ENCODE measurements at regions not wholly inside any gene's neighbourhood (a gene's known extent, or its start where the extent isn't known, plus 50 kb on each side); places are given as distances from the start of the nearest gene placed in this dataset.
"Not testable (repeated sequence)": the region's sequence is repeated elsewhere in the genome, so short reads cannot be mapped to it uniquely, and the experiment has no call there.

- intact Hi-C loops (cut with DNase I; ENCODE audit: low total_unique reads): no loop called here
- Histone ChIP-seq H3K4me1 (no peaks in the 10 kb centered on the region), H3K27ac (no peak overlapping the region), H3K4me3 (no peak overlapping the region), H3K9me3 (no peaks in the 10 kb centered on the region), H3K27me3 (no peaks in the 10 kb centered on the region), H3K36me3 (no peaks in the 10 kb centered on the region)
- DNase-seq (ENCODE audit: low spot score in 2 of 2): no peak
- TF ChIP-seq POLR2A (IDR thresholded peaks at IDR 0.05) (no peak), POLR2AphosphoS5 (IDR thresholded peaks at IDR 0.05) (no peak), CTCF (IDR thresholded peaks at IDR 0.05) (no peak)
Observed at GRCh38 chr16:65739518-65739917, 617.7 kb upstream of the CDH11 start.

GRCh38 chr16:65737831-65738230 lies 616.0 kb upstream of the CDH11 start:
- Histone ChIP-seq H3K4me1 (no peaks in the 10 kb centered on the region), H3K4me3 (no peak overlapping the region), H3K36me3 (no peaks in the 10 kb centered on the region), H3K27ac (no peak overlapping the region), H3K9me3 (no peaks in the 10 kb centered on the region), H3K27me3 (no peaks in the 10 kb centered on the region)
- TF ChIP-seq POLR2A (IDR thresholded peaks at IDR 0.05): no peak
- TF ChIP-seq CTCF (IDR thresholded peaks at IDR 0.05): no peak
- no peak for TF ChIP-seq POLR2AphosphoS5 (IDR thresholded peaks at IDR 0.05)
- intact Hi-C loops (cut with DNase I; ENCODE audit: low total_unique reads): no loop called here
- DNase-seq (ENCODE audit: low spot score in 2 of 2): no peak

DNA sequence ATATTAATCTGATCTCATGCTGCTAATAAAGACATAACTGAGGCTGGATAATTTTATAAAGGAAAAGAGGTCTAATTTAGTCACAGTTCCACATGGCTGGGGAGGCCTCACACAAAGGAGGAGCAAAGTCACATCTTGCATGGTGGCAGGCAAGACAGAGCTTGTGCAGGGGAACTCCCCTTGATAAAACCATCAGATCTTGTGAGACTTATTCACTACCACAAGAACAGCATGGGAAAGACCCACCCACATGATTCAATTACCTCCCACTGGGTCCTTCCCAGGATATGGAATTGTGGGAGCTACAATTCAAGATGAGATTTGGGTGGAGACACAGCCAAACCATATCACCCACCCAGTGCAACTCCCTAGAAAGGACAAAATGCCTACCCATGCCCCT lies 613.8 kb upstream of the CDH11 start:
- DNase-seq (ENCODE audit: low spot score in 2 of 2); H3K27me3 ChIP-seq; H3K4me1 ChIP-seq; H3K36me3 ChIP-seq; intact Hi-C loops (cut with DNase I; ENCODE audit: low total_unique reads); H3K27ac ChIP-seq; H3K4me3 ChIP-seq; H3K9me3 ChIP-seq: not testable (repeated sequence)

DNA sequence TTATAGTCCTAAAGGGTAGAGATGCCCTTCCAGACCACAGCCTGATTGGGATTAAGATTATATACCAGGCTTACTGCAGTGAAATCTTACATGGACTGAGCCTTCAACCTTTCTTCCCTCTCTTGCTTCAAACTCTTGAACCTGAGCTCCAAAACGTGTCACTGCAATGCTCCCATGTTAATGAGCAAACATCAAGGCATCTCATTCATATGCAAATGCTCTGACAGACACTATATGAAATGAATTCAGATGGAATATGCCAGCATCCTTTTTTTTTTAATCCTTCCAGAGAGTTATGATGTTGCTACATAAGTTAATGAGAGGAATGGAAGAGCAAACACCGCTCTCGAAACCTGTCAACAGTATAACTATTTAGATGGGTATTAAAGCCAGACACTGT lies 611.9 kb upstream of the CDH11 start:
- DNase-seq (ENCODE audit: low spot score in 2 of 2): no peak
- TF ChIP-seq POLR2A (IDR thresholded peaks at IDR 0.05) (no peak), CTCF (IDR thresholded peaks at IDR 0.05) (no peak), POLR2AphosphoS5 (IDR thresholded peaks at IDR 0.05) (no peak)
- Histone ChIP-seq H3K4me1 (no peaks in the 10 kb centered on the region), H3K4me3 (no peak overlapping the region), H3K9me3 (peaks cover 0 to 4% of the 10 kb centered on the region in 2 donors), H3K27ac (no peak overlapping the region), H3K27me3 (no peaks in the 10 kb centered on the region), H3K36me3 (no peaks in the 10 kb centered on the region)
- intact Hi-C loops (cut with DNase I; ENCODE audit: low total_unique reads): no loop called here

DNA sequence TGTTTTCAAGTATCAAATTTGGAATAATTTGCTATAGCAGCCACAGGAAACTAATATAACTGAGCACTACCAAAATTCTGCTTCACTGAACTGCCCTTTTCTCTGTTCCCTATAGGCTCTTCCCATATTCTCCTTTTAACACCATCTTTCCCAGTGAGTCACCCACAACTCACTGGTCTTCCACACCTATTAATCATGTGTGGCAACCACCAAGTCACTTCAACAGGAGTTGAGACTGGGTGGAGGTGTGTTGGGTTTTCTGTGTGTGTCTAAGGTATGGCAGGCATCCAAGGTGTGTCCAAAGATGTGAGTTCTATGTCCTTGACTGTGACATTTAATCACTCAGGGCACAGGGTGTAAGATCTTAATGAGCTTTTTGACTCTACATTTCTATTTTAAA lies 610.0 kb upstream of the CDH11 start:
- intact Hi-C loops (cut with DNase I; ENCODE audit: low total_unique reads): no loop called here
- H3K4me3 ChIP-seq: no peak overlapping the region
- no peak for DNase-seq (ENCODE audit: low spot score in 2 of 2)
- no peak for TF ChIP-seq POLR2AphosphoS5 (IDR thresholded peaks at IDR 0.05)
- TF ChIP-seq POLR2A (IDR thresholded peaks at IDR 0.05): no peak
- TF ChIP-seq CTCF (IDR thresholded peaks at IDR 0.05): no peak
- no peaks in the 10 kb centered on the region for H3K4me1 ChIP-seq
- no peak overlapping the region for H3K27ac ChIP-seq
- no peaks in the 10 kb centered on the region for H3K27me3 ChIP-seq
- no peaks in the 10 kb centered on the region for H3K36me3 ChIP-seq
- peaks cover 0 to 4% of the 10 kb centered on the region in 2 donors for H3K9me3 ChIP-seq

DNA sequence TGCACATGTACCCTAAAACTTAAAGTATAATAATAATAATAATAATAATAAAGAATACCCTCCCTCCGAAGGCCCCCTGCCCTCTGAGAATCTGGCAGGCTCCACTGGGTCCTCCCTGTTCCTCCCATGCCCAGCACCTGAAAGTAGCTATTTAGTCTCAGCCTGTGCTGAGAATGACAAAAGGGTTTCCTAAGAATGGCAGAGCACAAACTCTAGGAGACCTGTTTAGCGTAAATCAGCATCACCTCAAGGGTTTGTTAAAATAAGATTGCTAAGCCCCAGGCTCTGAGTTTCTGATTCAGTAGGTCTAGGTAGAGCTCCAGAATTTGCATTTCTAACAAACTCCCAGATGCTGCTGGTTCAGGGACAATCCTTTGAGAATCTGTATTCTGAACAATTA lies 606.8 kb upstream of the CDH11 start:
- Histone ChIP-seq H3K27me3 (no peaks in the 10 kb centered on the region), H3K4me3 (no peak overlapping the region), H3K4me1 (no peaks in the 10 kb centered on the region), H3K9me3 (peaks cover 0 to 4% of the 10 kb centered on the region in 2 donors), H3K36me3 (no peaks in the 10 kb centered on the region), H3K27ac (no peak overlapping the region)
- no peak for DNase-seq (ENCODE audit: low spot score in 2 of 2)
- no peak for TF ChIP-seq POLR2A (IDR thresholded peaks at IDR 0.05)
- TF ChIP-seq CTCF (IDR thresholded peaks at IDR 0.05): no peak
- no peak for TF ChIP-seq POLR2AphosphoS5 (IDR thresholded peaks at IDR 0.05)
- intact Hi-C loops (cut with DNase I; ENCODE audit: low total_unique reads): no loop called here

All from breast epithelium (tissue), 4 donors.